ENCODE measurements at regions not wholly inside any gene's neighbourhood (a gene's known extent, or its start where the extent isn't known, plus 50 kb on each side); places are given as distances from the start of the nearest gene placed in this dataset.

DNA sequence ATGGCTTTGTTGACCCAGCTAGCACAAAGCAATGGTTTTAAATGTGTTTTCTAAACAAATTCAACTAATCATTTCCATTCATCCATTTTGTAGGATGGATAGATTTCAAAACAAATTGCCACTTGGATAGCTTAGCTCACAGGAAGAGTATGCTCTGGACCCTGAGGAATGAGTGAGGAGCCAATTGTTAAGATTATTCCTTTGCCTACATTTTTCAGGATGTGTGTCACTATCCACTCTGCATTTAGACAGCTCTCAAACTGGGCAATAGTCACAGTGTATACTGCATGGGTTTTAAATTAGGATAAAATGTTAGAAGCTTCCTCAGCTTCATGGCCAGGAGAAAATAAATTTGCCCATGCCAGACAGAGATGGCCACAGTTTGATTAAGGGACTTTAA is 605.6 kb upstream of the TEX47 start:
- no peaks in the 10 kb centered on the region for H3K4me1 ChIP-seq (ENCODE audit: insufficient read depth, low read length)
- no peaks in the 10 kb centered on the region for H3K79me2 ChIP-seq (ENCODE audit: insufficient read depth, low read length)
- H3K27ac ChIP-seq (ENCODE audit: low read depth, low read length), result no peak overlapping the region
- no peak for DNase-seq (ENCODE audit: insufficient read length, low spot score, missing footprints)
- no peaks in the 10 kb centered on the region for H3K27me3 ChIP-seq (ENCODE audit: insufficient read depth, low read length)
- no peaks in the 10 kb centered on the region for H4K20me1 ChIP-seq (ENCODE audit: insufficient read depth, low read length)
- H3K36me3 ChIP-seq (ENCODE audit: insufficient read depth, low read length), result no peaks in the 10 kb centered on the region
- no peaks in the 10 kb centered on the region for H3K9me3 ChIP-seq (ENCODE audit: low read depth, low read length)
- H2AFZ ChIP-seq (ENCODE audit: low read length), result no peak overlapping the region
- TF ChIP-seq, protein P1, sequence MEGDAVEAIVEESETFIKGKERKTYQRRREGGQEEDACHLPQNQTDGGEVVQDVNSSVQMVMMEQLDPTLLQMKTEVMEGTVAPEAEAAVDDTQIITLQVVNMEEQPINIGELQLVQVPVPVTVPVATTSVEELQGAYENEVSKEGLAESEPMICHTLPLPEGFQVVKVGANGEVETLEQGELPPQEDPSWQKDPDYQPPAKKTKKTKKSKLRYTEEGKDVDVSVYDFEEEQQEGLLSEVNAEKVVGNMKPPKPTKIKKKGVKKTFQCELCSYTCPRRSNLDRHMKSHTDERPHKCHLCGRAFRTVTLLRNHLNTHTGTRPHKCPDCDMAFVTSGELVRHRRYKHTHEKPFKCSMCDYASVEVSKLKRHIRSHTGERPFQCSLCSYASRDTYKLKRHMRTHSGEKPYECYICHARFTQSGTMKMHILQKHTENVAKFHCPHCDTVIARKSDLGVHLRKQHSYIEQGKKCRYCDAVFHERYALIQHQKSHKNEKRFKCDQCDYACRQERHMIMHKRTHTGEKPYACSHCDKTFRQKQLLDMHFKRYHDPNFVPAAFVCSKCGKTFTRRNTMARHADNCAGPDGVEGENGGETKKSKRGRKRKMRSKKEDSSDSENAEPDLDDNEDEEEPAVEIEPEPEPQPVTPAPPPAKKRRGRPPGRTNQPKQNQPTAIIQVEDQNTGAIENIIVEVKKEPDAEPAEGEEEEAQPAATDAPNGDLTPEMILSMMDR (IDR thresholded peaks at IDR 0.05; ENCODE audit: extremely low read depth, low read depth, low read length), result no peak
- H3K4me3 ChIP-seq (ENCODE audit: insufficient read depth, low read length), result no peak overlapping the region
- H3K4me2 ChIP-seq (ENCODE audit: insufficient read depth, low read length), result no peak overlapping the region

GRCh38 chr7:89401690-89402089 is 606.2 kb upstream of the TEX47 start:
- H3K27ac ChIP-seq (ENCODE audit: low read depth, low read length), result no peak overlapping the region
- H3K4me1 ChIP-seq (ENCODE audit: insufficient read depth, low read length), result no peaks in the 10 kb centered on the region
- no peaks in the 10 kb centered on the region for H3K27me3 ChIP-seq (ENCODE audit: insufficient read depth, low read length)
- H2AFZ ChIP-seq (ENCODE audit: low read length), result no peak overlapping the region
- H3K4me2 ChIP-seq (ENCODE audit: insufficient read depth, low read length), result no peak overlapping the region
- no peaks in the 10 kb centered on the region for H4K20me1 ChIP-seq (ENCODE audit: insufficient read depth, low read length)
- H3K4me3 ChIP-seq (ENCODE audit: insufficient read depth, low read length), result no peak overlapping the region
- H3K79me2 ChIP-seq (ENCODE audit: insufficient read depth, low read length), result no peaks in the 10 kb centered on the region
- H3K9me3 ChIP-seq (ENCODE audit: low read depth, low read length), result no peaks in the 10 kb centered on the region
- H3K36me3 ChIP-seq (ENCODE audit: insufficient read depth, low read length), result no peaks in the 10 kb centered on the region
- TF ChIP-seq, protein P1 (IDR thresholded peaks at IDR 0.05; ENCODE audit: extremely low read depth, low read depth, low read length), result no peak
- no peak for DNase-seq (ENCODE audit: insufficient read length, low spot score, missing footprints)

- Histone ChIP-seq H3K27ac (ENCODE audit: low read depth, low read length) (no peak overlapping the region), H3K4me1 (ENCODE audit: insufficient read depth, low read length) (no peaks in the 10 kb centered on the region), H3K79me2 (ENCODE audit: insufficient read depth, low read length) (no peaks in the 10 kb centered on the region), H3K4me2 (ENCODE audit: insufficient read depth, low read length) (no peak overlapping the region), H3K9me3 (ENCODE audit: low read depth, low read length) (no peaks in the 10 kb centered on the region), H2AFZ (ENCODE audit: low read length) (no peak overlapping the region), H3K27me3 (ENCODE audit: insufficient read depth, low read length) (no peaks in the 10 kb centered on the region), H3K4me3 (ENCODE audit: insufficient read depth, low read length) (no peak overlapping the region), H3K36me3 (ENCODE audit: insufficient read depth, low read length) (no peaks in the 10 kb centered on the region), H4K20me1 (ENCODE audit: insufficient read depth, low read length) (no peaks in the 10 kb centered on the region)
- TF ChIP-seq, protein P1 (IDR thresholded peaks at IDR 0.05; ENCODE audit: extremely low read depth, low read depth, low read length), result no peak
- DNase-seq (ENCODE audit: insufficient read length, low spot score, missing footprints), result no peak
These were observed 656.4 kb upstream of the TEX47 start for GRCh38 chr7:89451911-89452310.

DNA sequence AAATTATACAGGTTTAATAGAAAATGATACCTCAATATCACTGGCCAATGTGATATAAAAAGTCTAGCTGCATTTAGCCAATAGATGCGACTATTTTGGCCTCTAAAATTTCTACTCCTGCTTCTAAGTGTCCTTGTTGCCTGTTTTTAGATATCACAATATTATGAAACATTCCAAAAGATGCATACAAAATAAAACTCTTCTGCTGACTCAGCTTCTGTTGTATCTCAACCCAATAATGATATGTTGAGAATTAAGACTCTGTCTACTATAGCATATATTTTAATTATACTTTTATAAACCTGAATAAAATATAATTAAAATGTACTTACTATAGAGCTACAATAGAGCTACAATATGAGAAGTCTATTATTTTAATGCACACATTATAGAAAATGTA is 661.0 kb upstream of the TEX47 start:
- no peak overlapping the region for H2AFZ ChIP-seq (ENCODE audit: low read length)
- TF ChIP-seq, protein P1 (IDR thresholded peaks at IDR 0.05; ENCODE audit: extremely low read depth, low read depth, low read length), result no peak

More for the DNA sequence above, 661.0 kb upstream of the TEX47 start:
- no peaks in the 10 kb centered on the region for H3K27me3 ChIP-seq (ENCODE audit: insufficient read depth, low read length)
- no peaks in the 10 kb centered on the region for H3K9me3 ChIP-seq (ENCODE audit: low read depth, low read length)
- H3K79me2 ChIP-seq (ENCODE audit: insufficient read depth, low read length), result no peaks in the 10 kb centered on the region
- H3K4me3 ChIP-seq (ENCODE audit: insufficient read depth, low read length), result no peak overlapping the region
- H4K20me1 ChIP-seq (ENCODE audit: insufficient read depth, low read length), result no peaks in the 10 kb centered on the region
- H3K4me2 ChIP-seq (ENCODE audit: insufficient read depth, low read length), result no peak overlapping the region
- H3K36me3 ChIP-seq (ENCODE audit: insufficient read depth, low read length), result no peaks in the 10 kb centered on the region
- H3K27ac ChIP-seq (ENCODE audit: low read depth, low read length), result no peak overlapping the region
- no peak for DNase-seq (ENCODE audit: insufficient read length, low spot score, missing footprints)
- H3K4me1 ChIP-seq (ENCODE audit: insufficient read depth, low read length), result no peaks in the 10 kb centered on the region

Measured in osteoblast (primary cell).